Fibroblast of lung (primary cell): ENCODE measurements at regions not wholly inside any gene's neighbourhood (a gene's known extent, or its start where the extent isn't known, plus 50 kb on each side); places are given as distances from the start of the nearest gene placed in this dataset.

Source experiments
- EZH2 ChIP-seq: IDR thresholded peaks from 2 replicates; pipeline ENCODE4 v1.5.1; 2012; ENCODE audit warnings: low read length, control low read depth, mild to moderate bottlenecking; ENCODE audit errors: missing control alignments
- TF ChIP-seq, protein P1 (sequence below), 2 donors: IDR thresholded peaks in 1 of 2; conservative IDR thresholded peaks in 1 of 2; 1 replicate in 1 of 2; 2 replicates in 1 of 2; pipeline ENCODE4 v1.5.1; 2011 to 2012; ENCODE audit warnings: low read length in 2 of 2, control low read depth in 1 of 2, inconsistent platforms in 1 of 2, low read depth in 1 of 2, mild to moderate bottlenecking in 1 of 2

DNA sequence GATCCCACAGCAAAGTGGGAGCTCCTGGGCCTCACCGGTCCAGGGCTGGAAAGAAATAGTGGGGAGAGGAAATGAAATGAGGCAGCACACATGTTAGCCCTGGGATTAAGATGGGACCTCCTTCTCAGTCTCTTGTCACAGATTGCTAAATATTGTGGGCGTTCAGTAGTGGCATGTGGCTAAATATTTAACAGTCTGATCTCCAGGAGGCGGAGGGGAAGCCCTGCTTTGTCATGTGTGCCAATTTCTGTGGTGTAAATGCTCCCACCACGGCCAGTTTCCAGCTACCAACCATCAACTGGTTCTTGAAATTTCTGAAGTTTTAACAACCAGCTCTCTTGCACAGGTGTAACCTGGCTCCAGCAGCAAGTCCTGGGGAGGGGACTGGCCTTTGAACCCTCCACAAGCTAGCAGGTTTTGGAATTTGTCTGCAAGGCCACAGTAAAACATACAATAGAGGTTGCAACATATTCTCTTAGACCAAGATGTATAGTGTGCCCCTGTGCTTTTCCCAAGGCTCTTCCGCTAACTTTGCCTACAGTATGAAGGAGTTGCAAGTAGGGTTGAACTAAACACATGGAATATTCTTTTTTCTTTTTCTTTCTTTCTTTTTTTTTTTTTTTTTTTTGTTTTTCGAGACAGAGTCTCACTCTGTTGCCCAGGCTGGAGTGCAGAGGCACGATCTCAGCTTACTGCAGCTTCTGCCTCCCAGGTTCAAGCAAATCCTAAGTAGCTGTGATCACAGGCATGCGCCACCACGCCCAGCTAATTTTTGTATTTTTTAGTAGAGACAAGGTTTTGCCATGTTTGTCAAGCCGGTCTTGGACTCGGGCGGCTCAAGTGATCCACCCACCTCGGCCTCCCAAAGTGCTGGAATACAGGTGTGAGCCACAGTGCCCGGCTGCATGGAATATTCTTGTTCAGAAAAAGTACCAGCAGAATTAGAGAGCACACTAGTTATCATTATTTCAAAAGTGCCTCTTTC lies 103.1 kb upstream of the PCBD1 start:
- TF ChIP-seq EZH2: no peak
- TF ChIP-seq, protein P1, sequence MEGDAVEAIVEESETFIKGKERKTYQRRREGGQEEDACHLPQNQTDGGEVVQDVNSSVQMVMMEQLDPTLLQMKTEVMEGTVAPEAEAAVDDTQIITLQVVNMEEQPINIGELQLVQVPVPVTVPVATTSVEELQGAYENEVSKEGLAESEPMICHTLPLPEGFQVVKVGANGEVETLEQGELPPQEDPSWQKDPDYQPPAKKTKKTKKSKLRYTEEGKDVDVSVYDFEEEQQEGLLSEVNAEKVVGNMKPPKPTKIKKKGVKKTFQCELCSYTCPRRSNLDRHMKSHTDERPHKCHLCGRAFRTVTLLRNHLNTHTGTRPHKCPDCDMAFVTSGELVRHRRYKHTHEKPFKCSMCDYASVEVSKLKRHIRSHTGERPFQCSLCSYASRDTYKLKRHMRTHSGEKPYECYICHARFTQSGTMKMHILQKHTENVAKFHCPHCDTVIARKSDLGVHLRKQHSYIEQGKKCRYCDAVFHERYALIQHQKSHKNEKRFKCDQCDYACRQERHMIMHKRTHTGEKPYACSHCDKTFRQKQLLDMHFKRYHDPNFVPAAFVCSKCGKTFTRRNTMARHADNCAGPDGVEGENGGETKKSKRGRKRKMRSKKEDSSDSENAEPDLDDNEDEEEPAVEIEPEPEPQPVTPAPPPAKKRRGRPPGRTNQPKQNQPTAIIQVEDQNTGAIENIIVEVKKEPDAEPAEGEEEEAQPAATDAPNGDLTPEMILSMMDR (conservative IDR thresholded peaks at IDR 0.05 in 1 of 2, IDR thresholded peaks at IDR 0.05 in 1 of 2; ENCODE audit: low read depth in 1 of 2, low read length in 2 of 2): no peak
